VCaP (cell line): ENCODE measurements at regions not wholly inside any gene's neighbourhood (a gene's known extent, or its start where the extent isn't known, plus 50 kb on each side); places are given as distances from the start of the nearest gene placed in this dataset.
"Not testable (repeated sequence)": the region's sequence is repeated elsewhere in the genome, so short reads cannot be mapped to it uniquely, and the experiment has no call there.

Source experiments
- H3K27ac ChIP-seq: fragments of 450-650 bp; 2 replicates; pipeline ENCODE4 v1.5.1; 2017
- TF ChIP-seq, protein P1 (sequence below): fragments of 450-650 bp; conservative IDR thresholded peaks from 2 replicates; pipeline ENCODE4 v1.5.1; 2017; ENCODE audit warnings: mild to moderate bottlenecking, moderate library complexity

DNA sequence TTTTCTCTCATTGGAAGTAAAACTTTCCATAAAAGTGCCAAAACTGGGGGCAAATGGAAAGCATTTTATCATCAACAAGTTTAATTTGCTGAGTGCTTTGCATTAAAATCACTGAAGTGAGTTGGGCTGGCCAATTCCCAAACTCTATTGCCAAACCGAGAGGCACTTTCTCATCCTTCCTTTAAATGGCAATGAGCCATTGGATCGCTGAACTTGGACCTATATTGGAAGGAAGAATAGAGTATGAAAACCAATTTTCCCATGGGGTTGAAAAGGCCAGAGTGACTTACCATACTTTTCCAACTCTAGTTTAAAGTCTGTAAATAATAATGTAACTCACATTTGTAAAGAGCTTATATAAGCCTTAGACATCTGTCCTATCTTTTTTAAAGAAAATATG, 189.1 kb upstream of the C1orf87 start:
- TF ChIP-seq, protein P1, sequence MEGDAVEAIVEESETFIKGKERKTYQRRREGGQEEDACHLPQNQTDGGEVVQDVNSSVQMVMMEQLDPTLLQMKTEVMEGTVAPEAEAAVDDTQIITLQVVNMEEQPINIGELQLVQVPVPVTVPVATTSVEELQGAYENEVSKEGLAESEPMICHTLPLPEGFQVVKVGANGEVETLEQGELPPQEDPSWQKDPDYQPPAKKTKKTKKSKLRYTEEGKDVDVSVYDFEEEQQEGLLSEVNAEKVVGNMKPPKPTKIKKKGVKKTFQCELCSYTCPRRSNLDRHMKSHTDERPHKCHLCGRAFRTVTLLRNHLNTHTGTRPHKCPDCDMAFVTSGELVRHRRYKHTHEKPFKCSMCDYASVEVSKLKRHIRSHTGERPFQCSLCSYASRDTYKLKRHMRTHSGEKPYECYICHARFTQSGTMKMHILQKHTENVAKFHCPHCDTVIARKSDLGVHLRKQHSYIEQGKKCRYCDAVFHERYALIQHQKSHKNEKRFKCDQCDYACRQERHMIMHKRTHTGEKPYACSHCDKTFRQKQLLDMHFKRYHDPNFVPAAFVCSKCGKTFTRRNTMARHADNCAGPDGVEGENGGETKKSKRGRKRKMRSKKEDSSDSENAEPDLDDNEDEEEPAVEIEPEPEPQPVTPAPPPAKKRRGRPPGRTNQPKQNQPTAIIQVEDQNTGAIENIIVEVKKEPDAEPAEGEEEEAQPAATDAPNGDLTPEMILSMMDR, result no peak

DNA sequence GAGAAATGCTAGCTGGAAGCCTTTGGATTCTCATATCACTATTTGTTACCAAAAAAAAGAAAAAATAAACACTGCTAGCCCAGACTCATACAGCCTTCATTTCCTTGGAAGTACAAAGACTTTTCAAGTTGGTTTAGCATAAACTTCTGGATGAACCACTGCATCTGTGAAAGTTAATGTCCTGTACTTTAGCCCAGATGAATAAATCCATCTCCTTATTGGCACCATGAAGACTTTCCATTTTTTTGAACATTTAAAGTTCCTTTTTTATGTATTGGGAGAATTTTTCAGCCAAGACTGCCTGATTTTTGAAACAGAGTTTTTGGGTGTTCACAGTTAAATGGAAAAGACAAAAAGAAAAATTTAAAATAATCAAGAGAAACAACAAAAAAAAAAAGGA, 184.0 kb upstream of the C1orf87 start:
- no peak overlapping the region for H3K27ac ChIP-seq
- TF ChIP-seq, protein P1, result no peak

More for the DNA sequence above, 189.1 kb upstream of the C1orf87 start:
- no peak overlapping the region for H3K27ac ChIP-seq

DNA sequence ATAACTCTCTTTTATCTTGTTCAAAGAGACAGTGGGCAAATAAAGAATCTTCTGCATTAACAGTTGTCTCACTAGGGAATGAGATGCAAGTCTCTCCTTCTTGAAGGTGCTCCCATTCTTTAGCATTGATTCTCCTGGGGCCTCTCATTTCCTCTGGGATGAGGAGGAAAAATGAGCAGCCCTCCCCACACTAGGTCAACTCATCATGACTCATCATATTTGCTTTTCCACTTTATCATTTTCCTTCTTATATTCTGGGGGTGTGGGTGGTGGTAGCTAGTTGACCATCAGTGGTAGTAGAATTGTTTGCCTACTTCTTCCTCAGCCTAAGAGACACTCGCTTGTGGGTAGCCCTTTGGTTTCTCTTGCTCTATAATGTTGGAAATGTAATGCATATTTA, 182.0 kb upstream of the C1orf87 start:
- TF ChIP-seq, protein P1, result no peak
- no peak overlapping the region for H3K27ac ChIP-seq

DNA sequence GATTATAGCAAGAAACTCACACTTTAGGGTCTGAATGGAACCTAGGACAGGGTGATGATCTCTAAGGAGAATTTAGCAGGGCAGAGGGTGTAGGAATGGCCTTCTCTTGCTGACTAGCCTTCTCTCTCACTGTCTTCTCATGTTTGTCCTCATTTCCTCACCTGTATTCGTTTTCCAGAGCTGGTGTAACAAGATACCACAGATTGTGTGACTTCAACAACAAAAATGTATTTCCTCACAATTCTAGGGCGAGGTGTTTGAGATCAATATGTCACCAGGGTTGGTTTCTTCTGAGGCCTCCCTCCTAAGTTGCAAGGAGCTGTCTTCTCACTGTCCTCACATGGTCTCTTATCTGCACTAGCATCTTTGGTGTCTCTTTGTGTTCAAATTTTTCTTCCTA, 177.9 kb upstream of the C1orf87 start:
- H3K27ac ChIP-seq, result no peak overlapping the region
- TF ChIP-seq, protein P1, result no peak

DNA sequence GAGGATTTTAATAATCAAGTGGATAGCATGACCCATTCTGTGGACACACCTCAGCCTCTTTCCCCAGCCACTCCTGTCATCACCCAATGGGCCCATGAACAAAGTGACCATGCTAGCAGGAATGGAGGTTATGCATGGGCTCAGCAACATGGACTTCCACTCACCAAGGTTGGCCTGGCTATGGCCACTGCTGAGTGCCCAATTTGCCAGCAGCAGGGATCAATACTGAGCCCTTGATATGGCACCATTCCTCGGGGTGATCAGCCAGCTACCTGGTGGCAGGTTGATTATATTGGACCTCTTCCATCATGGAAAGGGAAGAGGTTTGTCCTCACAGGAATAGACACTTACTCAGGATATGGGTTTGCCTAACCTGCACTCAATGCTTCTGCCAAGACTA, 173.9 kb upstream of the C1orf87 start:
- not testable (repeated sequence) for H3K27ac ChIP-seq

DNA sequence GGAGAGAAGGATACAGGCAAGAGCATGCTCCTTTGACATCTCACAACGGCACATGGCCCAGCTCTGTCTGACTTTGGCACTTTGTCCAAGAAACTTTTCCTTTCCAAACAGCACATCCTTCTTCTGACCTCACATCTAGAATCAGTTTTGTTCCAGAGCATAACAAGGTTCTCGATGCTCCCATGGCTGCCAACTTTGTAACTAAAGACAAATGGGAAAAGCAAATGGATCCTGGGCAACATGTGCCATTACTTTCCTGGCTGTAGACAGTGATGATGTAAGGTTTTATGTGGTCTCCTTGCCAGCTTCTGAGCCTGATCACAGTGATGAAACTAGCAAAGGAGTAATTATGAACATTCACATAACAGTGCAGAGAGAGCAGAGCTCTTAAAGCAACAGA, 171.8 kb upstream of the C1orf87 start:
- H3K27ac ChIP-seq, result no peak overlapping the region
- TF ChIP-seq, protein P1, result no peak

DNA sequence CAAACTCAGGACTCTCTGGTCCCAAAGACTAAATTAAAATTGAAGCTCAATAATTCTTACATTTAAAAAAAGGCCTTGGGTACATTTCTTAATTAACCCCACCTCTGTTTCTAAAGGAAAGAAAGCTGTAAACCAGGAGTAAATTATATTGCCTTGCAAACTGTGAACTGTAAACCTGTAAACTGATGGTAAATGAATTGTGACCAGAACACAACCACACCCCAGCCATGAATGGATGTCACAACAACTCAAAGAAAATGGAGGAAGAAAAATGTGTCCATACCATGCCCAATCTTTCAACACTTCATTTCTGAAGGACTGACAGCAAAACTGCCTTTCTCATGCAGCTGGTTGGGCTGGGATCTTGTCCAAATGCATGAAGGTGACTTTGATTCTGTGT, 171.3 kb upstream of the C1orf87 start:
- TF ChIP-seq, protein P1, result no peak

DNA sequence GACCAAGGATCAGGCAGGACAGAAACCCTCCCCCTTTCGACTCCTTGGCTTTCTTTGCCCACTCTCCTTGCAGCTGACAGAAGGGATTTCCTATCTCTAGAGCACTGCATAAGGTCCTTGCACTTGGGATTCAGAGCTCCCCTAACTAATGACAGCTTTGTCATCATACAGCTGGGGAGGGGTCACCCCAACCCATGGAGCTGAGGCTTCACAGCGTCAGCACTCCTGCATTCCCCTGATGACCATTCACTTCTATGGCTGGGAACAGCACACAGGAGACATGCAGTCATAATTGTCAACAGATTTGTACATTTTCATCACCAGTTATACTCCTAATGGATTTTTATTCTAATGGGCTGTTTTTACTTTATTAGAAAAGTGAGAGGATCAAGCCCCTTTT, 161.7 kb upstream of the C1orf87 start:
- TF ChIP-seq, protein P1, result no peak
- no peak overlapping the region for H3K27ac ChIP-seq

More for the DNA sequence above, 171.3 kb upstream of the C1orf87 start:
- no peak overlapping the region for H3K27ac ChIP-seq
